Mesenchymal stem cell (in vitro differentiated cells and primary cell): ENCODE measurements at regions not wholly inside any gene's neighbourhood (a gene's known extent, or its start where the extent isn't known, plus 50 kb on each side); places are given as distances from the start of the nearest gene placed in this dataset.

Experiments used
- DNase-seq: peaks from one replicate; pipeline ENCODE4 v3.0.0-alpha.2; 2013
- H2AFZ ChIP-seq: one replicate; pipeline ENCODE4 v1.6.1; 2013; ENCODE audit warnings: low read depth, mild to moderate bottlenecking, control low read depth, inconsistent platforms, low read length, moderate library complexity
- H2AK5ac ChIP-seq: 2 replicates; pipeline ENCODE4 v1.6.1; 2013; ENCODE audit warnings: low read length, moderate library complexity, mild to moderate bottlenecking, inconsistent platforms; ENCODE audit not compliant: severe bottlenecking
- H2BK120ac ChIP-seq: one replicate; pipeline ENCODE4 v1.6.1; 2013; ENCODE audit warnings: low read depth, mild to moderate bottlenecking, inconsistent platforms, low read length, moderate library complexity
- H2BK12ac ChIP-seq, 2 experiments: one replicate each; pipeline ENCODE4 v1.6.1; 2013; ENCODE audit warnings: inconsistent platforms in 2 of 2, low read length in 2 of 2, mild to moderate bottlenecking in 2 of 2, moderate library complexity in 2 of 2, control low read depth in 1 of 2
- H2BK15ac ChIP-seq: one replicate; pipeline ENCODE4 v1.6.1; 2013; ENCODE audit warnings: mild to moderate bottlenecking, low read depth, inconsistent platforms; ENCODE audit not compliant: poor library complexity, severe bottlenecking
- H2BK5ac ChIP-seq: 2 replicates; pipeline ENCODE4 v1.6.1; 2013; ENCODE audit warnings: low read depth, mild to moderate bottlenecking, low read length, control low read depth, inconsistent platforms; ENCODE audit not compliant: poor library complexity, severe bottlenecking
- H3K14ac ChIP-seq, 2 experiments: one replicate each; pipeline ENCODE4 v1.6.1; 2013; ENCODE audit warnings: inconsistent platforms in 2 of 2, low read length in 2 of 2, control low read depth in 1 of 2, mild to moderate bottlenecking in 1 of 2, moderate library complexity in 1 of 2
- H3K18ac ChIP-seq, 2 experiments: one replicate each; pipeline ENCODE4 v1.6.1; 2013; ENCODE audit warnings: inconsistent platforms in 2 of 2, low read length in 2 of 2, control low read depth in 1 of 2, low read depth in 1 of 2, mild to moderate bottlenecking in 1 of 2
- H3K23ac ChIP-seq, 2 experiments: one replicate each; pipeline ENCODE4 v1.6.1; 2013; ENCODE audit warnings: inconsistent platforms in 2 of 2, low read length in 2 of 2, mild to moderate bottlenecking in 2 of 2, moderate library complexity in 2 of 2, control low read depth in 1 of 2
- H3K27ac ChIP-seq: 2 replicates; pipeline ENCODE4 v1.5.1; 2013; ENCODE audit warnings: mild to moderate bottlenecking, moderate library complexity, low read length, control low read depth, inconsistent platforms; ENCODE audit not compliant: poor library complexity, severe bottlenecking
- H3K27me3 ChIP-seq, 2 experiments: 2 replicates each; pipeline versions ENCODE4 v1.6.1 to v1.7.0; 2013; ENCODE audit warnings: low read length in 2 of 2, mild to moderate bottlenecking in 2 of 2, moderate library complexity in 2 of 2, control low read depth in 1 of 2, inconsistent platforms in 1 of 2; ENCODE audit not compliant: control insufficient read depth in 1 of 2, insufficient read depth in 1 of 2
- H3K36me3 ChIP-seq, 2 experiments: 2 replicates each; pipeline versions ENCODE4 v1.6.1 to v1.7.0; 2013; ENCODE audit warnings: low read length in 2 of 2, control low read depth in 1 of 2, inconsistent platforms in 1 of 2, low read depth in 1 of 2, mild to moderate bottlenecking in 1 of 2; ENCODE audit not compliant: insufficient read depth in 2 of 2, control insufficient read depth in 1 of 2
- H3K4ac ChIP-seq, 2 experiments: one replicate each; pipeline ENCODE4 v1.6.1; 2013; ENCODE audit warnings: inconsistent platforms in 2 of 2, low read length in 2 of 2, mild to moderate bottlenecking in 2 of 2, moderate library complexity in 2 of 2, control low read depth in 1 of 2, low read depth in 1 of 2
- H3K4me1 ChIP-seq: 2 replicates; pipeline ENCODE4 v1.6.1; 2013; ENCODE audit warnings: low read depth, low read length, control low read depth; ENCODE audit not compliant: control insufficient read depth, insufficient read depth
- H3K4me2 ChIP-seq: 2 replicates; pipeline ENCODE4 v1.6.1; 2013; ENCODE audit warnings: low read length, mild to moderate bottlenecking, inconsistent platforms; ENCODE audit not compliant: poor library complexity, severe bottlenecking
- H3K4me3 ChIP-seq, 2 experiments: 2 replicates each; pipeline versions ENCODE4 v1.5.1 to v1.7.0; 2013; ENCODE audit warnings: low read length in 2 of 2, mild to moderate bottlenecking in 2 of 2, control low read depth in 1 of 2, low read depth in 1 of 2; ENCODE audit not compliant: insufficient read depth in 1 of 2
- H3K79me1 ChIP-seq: replicated peaks from 2 replicates; pipeline ENCODE4 v1.6.1; 2013; ENCODE audit warnings: mild to moderate bottlenecking, control low read depth, low read length, inconsistent platforms; ENCODE audit not compliant: poor library complexity, severe bottlenecking
- H3K9ac ChIP-seq: 2 replicates; pipeline ENCODE4 v1.7.0; 2013; ENCODE audit warnings: mild to moderate bottlenecking, low read length, moderate library complexity
- H3K9me3 ChIP-seq: 2 replicates; pipeline ENCODE4 v1.7.0; 2013; ENCODE audit warnings: mild to moderate bottlenecking, low read length; ENCODE audit not compliant: control insufficient read depth
- H4K8ac ChIP-seq: one replicate; pipeline ENCODE4 v1.6.1; 2013; ENCODE audit warnings: inconsistent platforms, mild to moderate bottlenecking, low read length, moderate library complexity
- H4K91ac ChIP-seq: one replicate; pipeline ENCODE4 v1.6.1; 2013; ENCODE audit warnings: mild to moderate bottlenecking, low read length, inconsistent platforms
- WGBS: methylation state at CpG from one replicate; pipeline ENCODE4 v1.1.7; 2013; ENCODE audit warnings: mixed read lengths; 5-methylcytosine and 5-hydroxymethylcytosine counted together

DNA sequence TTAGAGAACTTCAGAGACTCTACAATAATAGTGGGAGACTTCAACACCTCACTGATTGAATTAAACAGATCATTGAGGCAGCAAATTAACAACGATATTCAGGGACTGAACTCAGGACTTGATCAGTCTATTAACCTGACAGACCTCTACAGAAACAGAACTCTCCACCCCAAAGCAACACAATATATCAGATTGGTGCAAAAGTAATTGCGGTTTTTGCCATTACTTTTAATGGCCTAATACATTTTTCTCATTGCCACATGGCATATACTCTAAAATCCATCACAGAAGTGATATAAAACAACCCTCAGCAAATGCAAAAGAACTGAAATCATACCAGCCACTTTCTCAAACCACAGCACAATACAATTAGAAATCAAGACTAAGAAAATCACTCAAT, 298.1 kb upstream of the SGO1 start:
- Histone ChIP-seq H3K27ac (no peak overlapping the region), H2BK5ac (no peak overlapping the region), H3K4me1 (no peaks in the 10 kb centered on the region), H3K14ac (no peak overlapping the region), H3K18ac (no peak overlapping the region), H3K79me1 (no peaks in the 10 kb centered on the region), H3K36me3 (no peaks in the 10 kb centered on the region), H2BK12ac (no peak overlapping the region), H3K27me3 (no peaks in the 10 kb centered on the region), H3K23ac (no peak overlapping the region), H2BK15ac (no peak overlapping the region), H3K4me2 (no peak overlapping the region), H2BK120ac (no peak overlapping the region), H3K9ac (no peak overlapping the region), H3K4ac (no peak overlapping the region), H2AFZ (no peak overlapping the region), H4K8ac (no peak overlapping the region), H3K9me3 (peaks cover 26% of the 10 kb centered on the region), H2AK5ac (no peak overlapping the region), H3K4me3 (no peak overlapping the region), H4K91ac (no peak overlapping the region)
- DNase-seq, result no peak
- 44% methylated on average over 2 of the region's 2 CpGs for WGBS

DNA sequence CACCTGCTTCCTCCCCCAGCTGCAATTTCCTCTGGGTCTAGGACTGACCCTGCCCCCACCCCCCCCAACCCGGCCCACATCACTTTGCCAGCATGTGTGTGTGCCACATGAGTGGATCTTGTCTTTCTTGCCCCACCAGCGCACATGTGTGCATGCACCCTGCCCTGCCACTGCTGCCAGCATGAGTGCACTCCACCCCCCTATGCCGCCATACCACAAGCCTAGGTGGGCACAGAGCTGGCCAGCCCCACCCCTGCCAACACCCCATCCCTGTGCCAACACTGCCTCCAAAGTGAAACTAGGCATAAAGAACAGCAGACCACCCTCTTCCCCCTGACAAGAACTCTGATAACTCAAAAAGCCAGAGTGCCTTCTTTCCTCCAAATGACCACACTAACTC, 296.3 kb upstream of the SGO1 start:
- no peak overlapping the region for H2BK120ac ChIP-seq

GRCh38 chr3:20480786-20481365, 294.9 kb upstream of the SGO1 start:
- Histone ChIP-seq H3K9ac (no peak overlapping the region), H3K9me3 (peaks cover 26% of the 10 kb centered on the region), H2BK120ac (no peak overlapping the region), H2BK5ac (no peak overlapping the region), H3K36me3 (no peaks in the 10 kb centered on the region), H3K4me3 (no peak overlapping the region), H3K14ac (no peak overlapping the region), H3K23ac (no peak overlapping the region), H2BK12ac (no peak overlapping the region), H3K4me2 (no peak overlapping the region), H2AK5ac (no peak overlapping the region), H3K27me3 (no peaks in the 10 kb centered on the region), H3K79me1 (no peaks in the 10 kb centered on the region), H3K4me1 (no peaks in the 10 kb centered on the region), H3K27ac (no peak overlapping the region), H2BK15ac (no peak overlapping the region), H4K8ac (no peak overlapping the region), H2AFZ (no peak overlapping the region), H4K91ac (no peak overlapping the region), H3K4ac (no peak overlapping the region), H3K18ac (no peak overlapping the region)
- 69% methylated on average over 5 of the region's 5 CpGs for WGBS
- DNase-seq, result no peak

More for the DNA sequence above, 296.3 kb upstream of the SGO1 start:
- H2BK5ac ChIP-seq, result no peak overlapping the region
- no peak overlapping the region for H3K9ac ChIP-seq
- H3K36me3 ChIP-seq, result no peaks in the 10 kb centered on the region
- no peak for DNase-seq
- no peak overlapping the region for H2AFZ ChIP-seq
- H3K18ac ChIP-seq, result no peak overlapping the region
- no peak overlapping the region for H4K91ac ChIP-seq
- no peaks in the 10 kb centered on the region for H3K79me1 ChIP-seq
- no peak overlapping the region for H3K27ac ChIP-seq
- no peaks in the 10 kb centered on the region for H3K27me3 ChIP-seq
- H2BK12ac ChIP-seq, result no peak overlapping the region
- no peak overlapping the region for H3K4me2 ChIP-seq
- no peak overlapping the region for H2BK15ac ChIP-seq
- H3K23ac ChIP-seq, result no peak overlapping the region
- H3K4me3 ChIP-seq, result no peak overlapping the region
- H3K4me1 ChIP-seq, result no peaks in the 10 kb centered on the region
- no peak overlapping the region for H3K4ac ChIP-seq
- WGBS, result 79% methylated on average over 3 of the region's 3 CpGs
- no peak overlapping the region for H2AK5ac ChIP-seq
- no peak overlapping the region for H3K14ac ChIP-seq
- peaks cover 26% of the 10 kb centered on the region for H3K9me3 ChIP-seq
- H4K8ac ChIP-seq, result no peak overlapping the region

DNA sequence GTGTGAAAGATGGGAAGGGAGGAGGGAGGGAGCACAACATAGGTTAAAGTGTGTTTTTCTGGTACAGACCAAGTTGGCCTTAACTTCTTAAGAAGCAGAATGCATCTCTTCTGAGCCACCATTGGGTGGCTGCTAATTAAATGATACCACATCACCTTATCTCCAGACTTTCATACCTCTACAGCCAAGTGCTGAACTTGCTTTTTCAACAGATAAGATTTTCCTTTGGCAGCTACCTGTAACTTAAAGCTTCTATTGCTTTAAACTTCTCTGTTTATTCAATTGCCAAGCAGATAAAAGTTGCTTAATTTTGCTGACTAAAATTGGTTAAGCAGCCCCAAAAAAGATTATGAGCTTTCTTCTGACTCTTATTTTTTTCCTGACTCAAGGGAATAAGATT, 292.4 kb upstream of the SGO1 start:
- Histone ChIP-seq H3K18ac (no peak overlapping the region), H3K9ac (no peak overlapping the region), H2BK15ac (no peak overlapping the region), H4K8ac (no peak overlapping the region), H3K27ac (no peak overlapping the region), H2AFZ (no peak overlapping the region), H3K36me3 (no peaks in the 10 kb centered on the region), H2BK12ac (no peak overlapping the region), H3K9me3 (peaks cover 12% of the 10 kb centered on the region), H2BK120ac (no peak overlapping the region), H3K4me1 (no peaks in the 10 kb centered on the region), H2BK5ac (no peak overlapping the region), H3K79me1 (no peaks in the 10 kb centered on the region), H4K91ac (no peak overlapping the region), H3K4me3 (no peak overlapping the region), H3K4ac (no peak overlapping the region), H2AK5ac (no peak overlapping the region), H3K27me3 (no peaks in the 10 kb centered on the region), H3K14ac (no peak overlapping the region), H3K23ac (no peak overlapping the region), H3K4me2 (no peak overlapping the region)
- no peak for DNase-seq
